IPS DF 6.9 (cell line): ENCODE measurements at regions not wholly inside any gene's neighbourhood (a gene's known extent, or its start where the extent isn't known, plus 50 kb on each side); places are given as distances from the start of the nearest gene placed in this dataset.

Experiments
- DNase-seq: peaks from one replicate; pipeline ENCODE4 v3.0.0-alpha.2; 2013; ENCODE audit warnings: low read depth, low spot score
- H3K27ac ChIP-seq: one replicate; pipeline ENCODE4 v1.5.1; 2013; ENCODE audit warnings: low read length, control low read depth
- H3K27me3 ChIP-seq: 2 replicates; pipeline ENCODE4 v1.6.1; 2013; ENCODE audit warnings: mild to moderate bottlenecking, low read length; ENCODE audit not compliant: control insufficient read depth, insufficient read depth
- H3K36me3 ChIP-seq: 2 replicates; pipeline ENCODE4 v1.6.1; 2013; ENCODE audit warnings: low read length; ENCODE audit not compliant: control insufficient read depth, insufficient read depth
- H3K4me1 ChIP-seq: 2 replicates; pipeline ENCODE4 v1.6.1; 2013; ENCODE audit warnings: low read length; ENCODE audit not compliant: control insufficient read depth, insufficient read depth
- H3K4me3 ChIP-seq: 2 replicates; pipeline ENCODE4 v1.5.1; 2013; ENCODE audit warnings: mild to moderate bottlenecking, low read length
- H3K9me3 ChIP-seq: 2 replicates; pipeline ENCODE4 v1.6.1; 2013; ENCODE audit warnings: low read length, inconsistent platforms; ENCODE audit not compliant: control insufficient read depth, insufficient read depth
- WGBS: extraction: QIAGEN DNeasy Blood & Tissue Kit; methylation state at CpG from one replicate; pipeline ENCODE4 v1.1.7; 2013; ENCODE audit warnings: mixed read lengths, missing lambda C conversion rate; ENCODE audit not compliant: insufficient read length, insufficient coverage; 5-methylcytosine and 5-hydroxymethylcytosine counted together

GRCh38 chr5:74240783-74241750 is 399.5 kb downstream of the ENC1 start:
- no peak for DNase-seq
- Histone ChIP-seq H3K4me1 (0 out of 2 replicates have a peak, but pooled peaks cover 2% of the 10 kb centered on the region), H3K27ac (no peak overlapping the region), H3K36me3 (no peaks in the 10 kb centered on the region), H3K9me3 (no peaks in the 10 kb centered on the region), H3K27me3 (no peaks in the 10 kb centered on the region; the same call in 1 of the 2 replicates), H3K4me3 (no peak overlapping the region)
- WGBS: no CpG with 5 or more reads among the region's 5 CpGs

- H3K9me3 ChIP-seq: no peaks in the 10 kb centered on the region
- H3K27ac ChIP-seq: no peak overlapping the region
- H3K4me3 ChIP-seq: no peak overlapping the region
- no peaks in the 10 kb centered on the region; the same call in 1 of the 2 replicates for H3K27me3 ChIP-seq
- WGBS: no CpG with 5 or more reads among the region's 2 CpGs
- no peak for DNase-seq
- no peaks in the 10 kb centered on the region for H3K36me3 ChIP-seq
- 0 out of 2 replicates have a peak, but pooled peaks cover 2% of the 10 kb centered on the region for H3K4me1 ChIP-seq
These were observed 401.3 kb downstream of the ENC1 start for GRCh38 chr5:74239261-74239660.

- 0 out of 2 replicates have a peak, but pooled peaks cover 2% of the 10 kb centered on the region for H3K4me1 ChIP-seq
- no peak overlapping the region for H3K27ac ChIP-seq
These were observed 402.9 kb downstream of the ENC1 start for GRCh38 chr5:74237571-74238145.

GRCh38 chr5:74235552-74235951 is 405.0 kb downstream of the ENC1 start:
- H3K27ac ChIP-seq: no peak overlapping the region
- no peaks in the 10 kb centered on the region; the same call in 1 of the 2 replicates for H3K27me3 ChIP-seq
- H3K4me1 ChIP-seq: no peaks in the 10 kb centered on the region
- DNase-seq: no peak
- no peaks in the 10 kb centered on the region for H3K9me3 ChIP-seq
- no peak overlapping the region for H3K4me3 ChIP-seq
- no peaks in the 10 kb centered on the region for H3K36me3 ChIP-seq

More at GRCh38 chr5:74237571-74238145, 402.9 kb downstream of the ENC1 start:
- no peaks in the 10 kb centered on the region; the same call in 1 of the 2 replicates for H3K27me3 ChIP-seq
- no peak for DNase-seq
- WGBS: no CpG with 5 or more reads among the region's 3 CpGs
- no peaks in the 10 kb centered on the region for H3K9me3 ChIP-seq
- H3K4me3 ChIP-seq: no peak overlapping the region
- H3K36me3 ChIP-seq: no peaks in the 10 kb centered on the region

- DNase-seq: no peak
- no peak overlapping the region for H3K4me3 ChIP-seq
- H3K27ac ChIP-seq: no peak overlapping the region
- no peaks in the 10 kb centered on the region for H3K9me3 ChIP-seq
- H3K27me3 ChIP-seq: no peaks in the 10 kb centered on the region
- no peaks in the 10 kb centered on the region for H3K36me3 ChIP-seq
- WGBS: no CpG with 5 or more reads among the region's 1 CpG
- H3K4me1 ChIP-seq: no peaks in the 10 kb centered on the region
These were observed 407.0 kb downstream of the ENC1 start for GRCh38 chr5:74233571-74233970.

GRCh38 chr5:74233091-74233490 is 407.4 kb downstream of the ENC1 start:
- DNase-seq: no peak
- Histone ChIP-seq H3K27me3 (no peaks in the 10 kb centered on the region), H3K9me3 (no peaks in the 10 kb centered on the region), H3K36me3 (no peaks in the 10 kb centered on the region), H3K4me3 (no peak overlapping the region), H3K27ac (no peak overlapping the region), H3K4me1 (no peaks in the 10 kb centered on the region)

GRCh38 chr5:74232276-74232675 is 408.3 kb downstream of the ENC1 start:
- Histone ChIP-seq H3K9me3 (no peaks in the 10 kb centered on the region), H3K4me1 (no peaks in the 10 kb centered on the region), H3K4me3 (no peak overlapping the region), H3K36me3 (no peaks in the 10 kb centered on the region), H3K27ac (no peak overlapping the region), H3K27me3 (no peaks in the 10 kb centered on the region)
- no CpG with 5 or more reads among the region's 2 CpGs for WGBS
- no peak for DNase-seq

- Histone ChIP-seq H3K36me3 (no peaks in the 10 kb centered on the region), H3K27me3 (no peaks in the 10 kb centered on the region), H3K4me3 (no peak overlapping the region), H3K9me3 (no peaks in the 10 kb centered on the region), H3K27ac (no peak overlapping the region), H3K4me1 (no peaks in the 10 kb centered on the region)
- DNase-seq: no peak
- 100% methylated on average over 1 of the region's 5 CpGs for whole genome bisulfite sequencing
These were observed 408.8 kb downstream of the ENC1 start for GRCh38 chr5:74231697-74232096.

GRCh38 chr5:74226716-74227485 is 413.6 kb downstream of the ENC1 start:
- no peak for DNase-seq
- Histone ChIP-seq H3K27ac (no peak overlapping the region), H3K36me3 (no peaks in the 10 kb centered on the region), H3K9me3 (no peaks in the 10 kb centered on the region), H3K4me3 (no peak overlapping the region), H3K27me3 (no peaks in the 10 kb centered on the region), H3K4me1 (no peaks in the 10 kb centered on the region)
- no CpG with 5 or more reads among the region's 4 CpGs for WGBS

GRCh38 chr5:74225587-74225986 is 414.9 kb downstream of the ENC1 start:
- Histone ChIP-seq H3K4me1 (no peaks in the 10 kb centered on the region), H3K4me3 (no peak overlapping the region), H3K9me3 (no peaks in the 10 kb centered on the region), H3K36me3 (no peaks in the 10 kb centered on the region), H3K27me3 (no peaks in the 10 kb centered on the region), H3K27ac (no peak overlapping the region)
- no peak for DNase-seq
